SK-N-SH (cell line): ENCODE measurements at regions not wholly inside any gene's neighbourhood (a gene's known extent, or its start where the extent isn't known, plus 50 kb on each side); places are given as distances from the start of the nearest gene placed in this dataset.

Source experiments
- CTCF ChIA-PET: fragments of 300-600, 350-600 bp; formaldehyde crosslinking; extraction: SDS; loops from one replicate; lab custom pipeline; 2021; lab: Yijun Ruan, JAX
- POLR2A ChIA-PET: fragments of 350-600 bp; sonication (Branson Sonifier 250); formaldehyde crosslinking; extraction: SDS; loops from one replicate; lab custom pipeline; 2020; ENCODE audit warnings: antibody characterized with exemption, inconsistent platforms; lab: Yijun Ruan, JAX
- DNase-seq: peaks from one replicate; pipeline ENCODE4 v3.0.0; 2012
- H2AFZ ChIP-seq: fragments of 200-600 bp; sonication (generic); 2 replicates; pipeline ENCODE4 v1.8.1; 2016; ENCODE audit warnings: antibody characterized with exemption, mild to moderate bottlenecking, low read depth
- H3F3A ChIP-seq: fragments of 200-600 bp; sonication (generic); replicated peaks from 2 replicates; pipeline ENCODE3; 2016; ENCODE audit warnings: antibody characterized with exemption, mild to moderate bottlenecking; ENCODE audit not compliant: insufficient read depth
- H3K27ac ChIP-seq, 2 experiments: fragments of 200-500 bp in 1 of 2; fragments of 200-600 bp in 1 of 2; sonication (Bioruptor generic) in 1 of 2; sonication (generic), shearing (Covaris generic) in 1 of 2; 2 replicates each; pipeline versions ENCODE4 v1.5.1 to v1.6.1; 2014 to 2016; ENCODE audit warnings: low read depth in 2 of 2, inconsistent platforms in 1 of 2, low read length in 1 of 2, mild to moderate bottlenecking in 1 of 2, mixed read lengths in 1 of 2
- H3K27me3 ChIP-seq: fragments of 200-600 bp; sonication (generic), shearing (Covaris generic); 2 replicates; pipeline ENCODE4 v1.6.1; 2016; ENCODE audit warnings: mixed run types; ENCODE audit not compliant: insufficient read depth
- H3K36me3 ChIP-seq, 2 experiments: fragments of 200-500 bp in 1 of 2; fragments of 200-600 bp in 1 of 2; sonication (Bioruptor generic) in 1 of 2; sonication (generic) in 1 of 2; replicated peaks in 1 of 2; 2 replicates each; pipeline versions ENCODE3 to v1.5.1; 2014 to 2016; ENCODE audit warnings: low read length in 1 of 2, mild to moderate bottlenecking in 1 of 2; ENCODE audit not compliant: insufficient read depth in 2 of 2, control insufficient read depth in 1 of 2
- H3K4me1 ChIP-seq, 2 experiments: fragments of 200-500 bp in 1 of 2; fragments of 200-600 bp in 1 of 2; sonication (Bioruptor generic) in 1 of 2; sonication (generic), shearing (Covaris generic) in 1 of 2; 2 replicates each; pipeline versions ENCODE4 v1.5.1 to v1.6.1; 2014 to 2016; ENCODE audit warnings: low read depth in 1 of 2, low read length in 1 of 2, mixed run types in 1 of 2; ENCODE audit not compliant: insufficient read depth in 2 of 2, control insufficient read depth in 1 of 2
- H3K4me2 ChIP-seq: fragments of 200-600 bp; sonication (generic), shearing (Covaris generic); 2 replicates; pipeline ENCODE4 v1.6.1; 2017; ENCODE audit warnings: mixed run types
- H3K4me3 ChIP-seq, 2 experiments: fragments of 200-500 bp in 1 of 2; fragments of 200-600 bp in 1 of 2; sonication (Bioruptor generic) in 1 of 2; sonication (generic), shearing (Covaris generic) in 1 of 2; 2 replicates each; pipeline versions ENCODE4 v1.5.1 to v1.8.1; 2014 to 2016; ENCODE audit warnings: low read depth in 2 of 2, inconsistent platforms in 1 of 2, low read length in 1 of 2, mild to moderate bottlenecking in 1 of 2, mixed read lengths in 1 of 2, moderate library complexity in 1 of 2
- H3K79me2 ChIP-seq: fragments of 200-600 bp; sonication (generic); 2 replicates; pipeline ENCODE4 v1.8.1; 2017; ENCODE audit warnings: mild to moderate bottlenecking; ENCODE audit not compliant: insufficient read depth
- H3K9ac ChIP-seq: fragments of 200-600 bp; sonication (generic); 2 replicates; pipeline ENCODE4 v1.6.1; 2017; ENCODE audit warnings: mixed run types
- H3K9me2 ChIP-seq: fragments of 200-600 bp; sonication (generic); 2 replicates; pipeline ENCODE4 v1.6.1; 2017; ENCODE audit warnings: mixed run types
- H3K9me3 ChIP-seq: fragments of 200-600 bp; sonication (generic); 2 replicates; pipeline ENCODE4 v1.6.1; 2017; ENCODE audit warnings: mixed run types, mild to moderate bottlenecking, moderate library complexity
- H4K20me1 ChIP-seq: fragments of 200-600 bp; sonication (generic); 2 replicates; pipeline ENCODE4 v1.6.1; 2017; ENCODE audit warnings: mild to moderate bottlenecking, mixed run types; ENCODE audit not compliant: insufficient read depth
- ELF1 ChIP-seq: IDR thresholded peaks from 2 replicates; pipeline ENCODE4 v1.4.0; 2012
- EP300 ChIP-seq, 2 experiments: IDR thresholded peaks; 2 replicates each; pipeline versions ENCODE4 v1.4.0 to v1.6.1; 2012; ENCODE audit warnings: borderline replicate concordance in 1 of 2, low read depth in 1 of 2, low read length in 1 of 2
- EZH2phosphoT487 ChIP-seq: fragments of 200-600 bp; sonication (generic); IDR thresholded peaks from 2 replicates; pipeline ENCODE4 v1.6.1; 2017; ENCODE audit warnings: low read depth, mixed run types, mild to moderate bottlenecking, antibody characterized with exemption, moderate library complexity, borderline replicate concordance
- FOSL2 ChIP-seq: IDR thresholded peaks from 2 replicates; pipeline ENCODE4 v1.4.0; 2012; ENCODE audit warnings: low read depth, mild to moderate bottlenecking, moderate library complexity, borderline replicate concordance
- FOXJ3 ChIP-seq: sonication (generic); formaldehyde crosslinking; IDR thresholded peaks from 2 replicates; pipeline ENCODE4 v1.5.1; 2020; ENCODE audit warnings: mild to moderate bottlenecking, missing genetic modification reagents
- FOXM1 ChIP-seq: IDR thresholded peaks from 2 replicates; pipeline ENCODE4 v1.4.0; 2012; ENCODE audit warnings: low read depth, mild to moderate bottlenecking
- GABPA ChIP-seq: IDR thresholded peaks from 2 replicates; pipeline ENCODE4 v1.4.0; 2012; ENCODE audit warnings: low read depth, mild to moderate bottlenecking
- GATA2 ChIP-seq: sonication (generic); formaldehyde crosslinking; IDR thresholded peaks from 2 replicates; pipeline ENCODE4 v1.5.0; 2020; ENCODE audit warnings: mild to moderate bottlenecking, missing genetic modification reagents
- JUND ChIP-seq: IDR thresholded peaks from 2 replicates; pipeline ENCODE4 v1.4.0; 2012
- MEF2A ChIP-seq: IDR thresholded peaks from 2 replicates; pipeline ENCODE4 v1.4.0; 2012; ENCODE audit warnings: low read depth, borderline replicate concordance
- MXI1 ChIP-seq: IDR thresholded peaks from 2 replicates; pipeline ENCODE4 v1.6.1; 2012; ENCODE audit warnings: mild to moderate bottlenecking, low read depth, low read length, improper control_type of control experiment
- NFIC ChIP-seq: IDR thresholded peaks from 2 replicates; pipeline ENCODE4 v1.4.0; 2012; ENCODE audit warnings: borderline replicate concordance
- RCOR1 ChIP-seq: fragments of 150-350 bp; IDR thresholded peaks from 2 replicates; pipeline ENCODE4 v1.6.1; 2017; ENCODE audit warnings: antibody characterized with exemption, low read length
- RXRA ChIP-seq: IDR thresholded peaks from 2 replicates; pipeline ENCODE4 v1.4.0; 2012; ENCODE audit warnings: low read depth, mild to moderate bottlenecking, borderline replicate concordance
- TAF1 ChIP-seq: IDR thresholded peaks from 2 replicates; pipeline ENCODE4 v1.6.1; 2012; ENCODE audit warnings: low read depth, mild to moderate bottlenecking, low read length, moderate library complexity, borderline replicate concordance
- TEAD4 ChIP-seq: IDR thresholded peaks from 2 replicates; pipeline ENCODE4 v1.4.0; 2012; ENCODE audit warnings: mild to moderate bottlenecking, borderline replicate concordance; ENCODE audit not compliant: insufficient read depth
- YY1 ChIP-seq: IDR thresholded peaks from 2 replicates; pipeline ENCODE4 v1.4.0; 2012; ENCODE audit warnings: low read depth, mild to moderate bottlenecking
- WGBS: methylation state at CpG from one replicate; pipeline ENCODE4 v1.1.6; 2017; ENCODE audit warnings: low lambda C conversion rate; 5-methylcytosine and 5-hydroxymethylcytosine counted together
- TF ChIP-seq, protein P1 (sequence below): IDR thresholded peaks from 2 replicates; pipeline ENCODE4 v1.4.0; 2012; ENCODE audit warnings: low read depth
- TF ChIP-seq, protein P2 (sequence below): fragments of 150-350 bp; IDR thresholded peaks from 2 replicates; pipeline ENCODE4 v1.6.1; 2016; ENCODE audit warnings: mild to moderate bottlenecking, low read depth, low read length
- TF ChIP-seq, protein P3 (sequence below): IDR thresholded peaks from 2 replicates; pipeline ENCODE4 v1.6.1; 2012; ENCODE audit warnings: mild to moderate bottlenecking, low read depth, low read length, moderate library complexity

GRCh38 chr5:53311681-53312080, 168.7 kb upstream of the FST start:
- POLR2A ChIA-PET, result no interaction called here
- H3K4me3 ChIP-seq, result no peak overlapping the region

GRCh38 chr5:53313145-53313544, 167.3 kb upstream of the FST start:
- ChIA-PET POLR2A (no interaction called here), CTCF (no interaction called here)
- no peak overlapping the region for H3K27ac ChIP-seq
- H3K9me2 ChIP-seq, result no peaks in the 10 kb centered on the region
- H4K20me1 ChIP-seq, result no peaks in the 10 kb centered on the region
- no peak for TF ChIP-seq EP300 (IDR thresholded peaks at IDR 0.05; ENCODE audit: borderline replicate concordance in 1 of 2, low read depth in 1 of 2, low read length in 1 of 2)
- TF ChIP-seq YY1, result no peak
- TF ChIP-seq, protein P1, sequence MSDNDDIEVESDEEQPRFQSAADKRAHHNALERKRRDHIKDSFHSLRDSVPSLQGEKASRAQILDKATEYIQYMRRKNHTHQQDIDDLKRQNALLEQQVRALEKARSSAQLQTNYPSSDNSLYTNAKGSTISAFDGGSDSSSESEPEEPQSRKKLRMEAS, result no peak
- TF ChIP-seq TAF1, result no peak
- TF ChIP-seq, protein P2, sequence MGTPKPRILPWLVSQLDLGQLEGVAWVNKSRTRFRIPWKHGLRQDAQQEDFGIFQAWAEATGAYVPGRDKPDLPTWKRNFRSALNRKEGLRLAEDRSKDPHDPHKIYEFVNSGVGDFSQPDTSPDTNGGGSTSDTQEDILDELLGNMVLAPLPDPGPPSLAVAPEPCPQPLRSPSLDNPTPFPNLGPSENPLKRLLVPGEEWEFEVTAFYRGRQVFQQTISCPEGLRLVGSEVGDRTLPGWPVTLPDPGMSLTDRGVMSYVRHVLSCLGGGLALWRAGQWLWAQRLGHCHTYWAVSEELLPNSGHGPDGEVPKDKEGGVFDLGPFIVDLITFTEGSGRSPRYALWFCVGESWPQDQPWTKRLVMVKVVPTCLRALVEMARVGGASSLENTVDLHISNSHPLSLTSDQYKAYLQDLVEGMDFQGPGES, result no peak
- TF ChIP-seq FOSL2, result no peak
- TF ChIP-seq FOXJ3, result no peak
- TF ChIP-seq RXRA, result no peak
- TF ChIP-seq JUND, result no peak
- TF ChIP-seq GABPA, result no peak
- no peak for TF ChIP-seq FOXM1
- TF ChIP-seq, protein P3, sequence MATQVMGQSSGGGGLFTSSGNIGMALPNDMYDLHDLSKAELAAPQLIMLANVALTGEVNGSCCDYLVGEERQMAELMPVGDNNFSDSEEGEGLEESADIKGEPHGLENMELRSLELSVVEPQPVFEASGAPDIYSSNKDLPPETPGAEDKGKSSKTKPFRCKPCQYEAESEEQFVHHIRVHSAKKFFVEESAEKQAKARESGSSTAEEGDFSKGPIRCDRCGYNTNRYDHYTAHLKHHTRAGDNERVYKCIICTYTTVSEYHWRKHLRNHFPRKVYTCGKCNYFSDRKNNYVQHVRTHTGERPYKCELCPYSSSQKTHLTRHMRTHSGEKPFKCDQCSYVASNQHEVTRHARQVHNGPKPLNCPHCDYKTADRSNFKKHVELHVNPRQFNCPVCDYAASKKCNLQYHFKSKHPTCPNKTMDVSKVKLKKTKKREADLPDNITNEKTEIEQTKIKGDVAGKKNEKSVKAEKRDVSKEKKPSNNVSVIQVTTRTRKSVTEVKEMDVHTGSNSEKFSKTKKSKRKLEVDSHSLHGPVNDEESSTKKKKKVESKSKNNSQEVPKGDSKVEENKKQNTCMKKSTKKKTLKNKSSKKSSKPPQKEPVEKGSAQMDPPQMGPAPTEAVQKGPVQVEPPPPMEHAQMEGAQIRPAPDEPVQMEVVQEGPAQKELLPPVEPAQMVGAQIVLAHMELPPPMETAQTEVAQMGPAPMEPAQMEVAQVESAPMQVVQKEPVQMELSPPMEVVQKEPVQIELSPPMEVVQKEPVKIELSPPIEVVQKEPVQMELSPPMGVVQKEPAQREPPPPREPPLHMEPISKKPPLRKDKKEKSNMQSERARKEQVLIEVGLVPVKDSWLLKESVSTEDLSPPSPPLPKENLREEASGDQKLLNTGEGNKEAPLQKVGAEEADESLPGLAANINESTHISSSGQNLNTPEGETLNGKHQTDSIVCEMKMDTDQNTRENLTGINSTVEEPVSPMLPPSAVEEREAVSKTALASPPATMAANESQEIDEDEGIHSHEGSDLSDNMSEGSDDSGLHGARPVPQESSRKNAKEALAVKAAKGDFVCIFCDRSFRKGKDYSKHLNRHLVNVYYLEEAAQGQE, result no peak
- TF ChIP-seq ELF1, result no peak
- TF ChIP-seq NFIC, result no peak
- no peak for TF ChIP-seq MEF2A
- TF ChIP-seq TEAD4, result no peak
- TF ChIP-seq EZH2phosphoT487, result no peak
- TF ChIP-seq GATA2, result no peak
- TF ChIP-seq RCOR1, result no peak
- TF ChIP-seq MXI1, result no peak
- DNase-seq, result no peak
- H3K9ac ChIP-seq, result no peak overlapping the region
- H3K27me3 ChIP-seq, result no peaks in the 10 kb centered on the region
- no peaks in the 10 kb centered on the region for H3K36me3 ChIP-seq
- WGBS, result 87% methylated on average over 2 of the region's 2 CpGs
- H3K4me3 ChIP-seq, result no peak overlapping the region
- H2AFZ ChIP-seq, result no peak overlapping the region
- H3K9me3 ChIP-seq, result 0 out of 2 replicates have a peak, but pooled peaks cover 4% of the 10 kb centered on the region
- no peaks in the 10 kb centered on the region for H3K79me2 ChIP-seq
- H3K4me2 ChIP-seq, result no peak overlapping the region
- H3K4me1 ChIP-seq, result no peaks in the 10 kb centered on the region
- no peaks in the 10 kb centered on the region for H3F3A ChIP-seq

More at GRCh38 chr5:53311681-53312080, 168.7 kb upstream of the FST start:
- H2AFZ ChIP-seq, result no peak overlapping the region
- H3K4me2 ChIP-seq, result no peak overlapping the region
- H3F3A ChIP-seq, result no peaks in the 10 kb centered on the region
- no peaks in the 10 kb centered on the region for H3K9me2 ChIP-seq
- H3K27me3 ChIP-seq, result no peaks in the 10 kb centered on the region
- 60% methylated on average over 2 of the region's 2 CpGs for WGBS
- no peaks in the 10 kb centered on the region for H3K36me3 ChIP-seq
- H3K4me1 ChIP-seq, result no peaks in the 10 kb centered on the region
- CTCF ChIA-PET, result no interaction called here
- no peaks in the 10 kb centered on the region for H3K79me2 ChIP-seq
- no peak for DNase-seq
- no peaks in the 10 kb centered on the region for H4K20me1 ChIP-seq
- no peak overlapping the region for H3K27ac ChIP-seq
- H3K9me3 ChIP-seq, result 0 out of 2 replicates have a peak, but pooled peaks cover 4% of the 10 kb centered on the region
- TF ChIP-seq, protein P2, result no peak
- TF ChIP-seq, protein P1, result no peak
- TF ChIP-seq ELF1, result no peak
- no peak for TF ChIP-seq RCOR1
- no peak for TF ChIP-seq GABPA
- no peak for TF ChIP-seq JUND
- TF ChIP-seq, all 33 proteins: peak for 0
- no peak overlapping the region for H3K9ac ChIP-seq
